ENCODE measurements at regions not wholly inside any gene's neighbourhood (a gene's known extent, or its start where the extent isn't known, plus 50 kb on each side); places are given as distances from the start of the nearest gene placed in this dataset.

- Histone ChIP-seq H3K18ac (ENCODE audit: low read depth, low read length) (no peak overlapping the region), H3K9ac (ENCODE audit: low read depth, low read length) (no peak overlapping the region), H3K4me3 (ENCODE audit: insufficient read depth, low read depth, low read length) (no peak overlapping the region), H3K4me2 (ENCODE audit: low read depth, low read length) (no peak overlapping the region), H3K79me1 (ENCODE audit: low read depth in 1 of 2, low read length in 2 of 2) (no peaks in the 10 kb centered on the region), H3K27ac (ENCODE audit: insufficient read depth, low read length) (no peak overlapping the region), H2BK15ac (ENCODE audit: low read depth, low read length) (no peak overlapping the region), H3K4me1 (ENCODE audit: control insufficient read depth, insufficient read depth, low read length) (no peaks in the 10 kb centered on the region), H2AK9ac (replicated peaks; ENCODE audit: low read depth, low read length, poor library complexity) (no peak overlapping the region), H4K91ac (ENCODE audit: insufficient read depth, low read depth, low read length) (no peak overlapping the region), H3K14ac (replicated peaks; ENCODE audit: low read depth, low read length) (no peak overlapping the region), H4K5ac (ENCODE audit: low read depth, low read length) (no peak overlapping the region), H2BK5ac (ENCODE audit: low read depth, low read length, poor library complexity, severe bottlenecking) (no peak overlapping the region), H2BK20ac (ENCODE audit: low read depth, low read length) (no peak overlapping the region), H2BK120ac (ENCODE audit: low read depth, low read length) (no peak overlapping the region), H3K4ac (ENCODE audit: low read depth, low read length) (no peak overlapping the region), H3K9me3 (ENCODE audit: control insufficient read depth, insufficient read depth, low read length) (peaks cover 14% of the 10 kb centered on the region), H4K8ac (ENCODE audit: low read depth in 2 of 2, low read length in 2 of 2) (no peak overlapping the region), H2AFZ (replicated peaks; ENCODE audit: low read length, poor library complexity) (no peak overlapping the region), H3K56ac (ENCODE audit: extremely low read depth, insufficient read depth, low read length) (no peak overlapping the region), H3K9me1 (ENCODE audit: insufficient read depth, low read length) (no peaks in the 10 kb centered on the region), H4K20me1 (ENCODE audit: insufficient read depth, low read length) (no peaks in the 10 kb centered on the region), H3K27me3 (ENCODE audit: control insufficient read depth, insufficient read depth, low read length) (no peaks in the 10 kb centered on the region), H2AK5ac (ENCODE audit: low read depth, low read length) (no peak overlapping the region), H3K36me3 (ENCODE audit: control insufficient read depth, insufficient read depth, low read length) (no peaks in the 10 kb centered on the region), H3K23ac (ENCODE audit: low read depth, low read length) (no peak overlapping the region)
- TF ChIP-seq POLR2A (IDR thresholded peaks at IDR 0.05; ENCODE audit: low read depth, low read length) (no peak), RFX5 (IDR thresholded peaks at IDR 0.05; ENCODE audit: low read depth, low read length) (no peak), MXI1 (IDR thresholded peaks at IDR 0.05; ENCODE audit: borderline replicate concordance, low read depth, low read length) (no peak), FOS (IDR thresholded peaks at IDR 0.05; ENCODE audit: low read depth, low read length) (no peak), RCOR1 (IDR thresholded peaks at IDR 0.05; ENCODE audit: insufficient replicate concordance, low read length) (no peak)
- TF ChIP-seq, protein P1, sequence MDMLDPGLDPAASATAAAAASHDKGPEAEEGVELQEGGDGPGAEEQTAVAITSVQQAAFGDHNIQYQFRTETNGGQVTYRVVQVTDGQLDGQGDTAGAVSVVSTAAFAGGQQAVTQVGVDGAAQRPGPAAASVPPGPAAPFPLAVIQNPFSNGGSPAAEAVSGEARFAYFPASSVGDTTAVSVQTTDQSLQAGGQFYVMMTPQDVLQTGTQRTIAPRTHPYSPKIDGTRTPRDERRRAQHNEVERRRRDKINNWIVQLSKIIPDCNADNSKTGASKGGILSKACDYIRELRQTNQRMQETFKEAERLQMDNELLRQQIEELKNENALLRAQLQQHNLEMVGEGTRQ (IDR thresholded peaks at IDR 0.05; ENCODE audit: low read depth, low read length) = no peak
- ChIA-PET CTCF (no interaction called here), POLR2A (ENCODE audit: unreplicated experiment) (no interaction called here)
- no CpG with 5 or more reads among the region's 5 CpGs for WGBS, 2 experiments (ENCODE audit: extremely low coverage in 2 of 2, insufficient read length in 1 of 2)
- intact Hi-C loops (cut with micrococcal nuclease) = no loop called here
- dilution Hi-C loops (cut with HindIII; ENCODE audit: low sequenced_read_pairs, unreplicated experiment) = no loop called here
- no peak for ATAC-seq (ENCODE audit: low read depth)
- BruUV-seq (replicated peaks) = no TSS peak
- no peak for DNase-seq
- in situ Hi-C loops (cut with MboI; ENCODE audit: low sequenced_read_pairs) = no loop called here
Observed at GRCh38 chr9:29969408-29969807, 2396.1 kb upstream of the C9orf72 start.
